Bronchial epithelial cell (primary cell): ENCODE measurements at regions not wholly inside any gene's neighbourhood (a gene's known extent, or its start where the extent isn't known, plus 50 kb on each side); places are given as distances from the start of the nearest gene placed in this dataset.

Source experiments
- DNase-seq: peaks from one replicate; pipeline ENCODE4 v3.0.0-alpha.2; 2010; ENCODE audit warnings: low read depth
- FAIRE-seq: peaks from 2 replicates; lab custom pipeline; 2011; peaks lifted over from hg19 to GRCh38; lab: Jason Lieb, UNC
- H3K27me3 ChIP-seq: 2 replicates; pipeline ENCODE4 v1.5.1; 2011; ENCODE audit warnings: low read length; ENCODE audit not compliant: control insufficient read depth, insufficient read depth
- H3K36me3 ChIP-seq: 2 replicates; pipeline ENCODE4 v1.5.1; 2011; ENCODE audit warnings: low read length; ENCODE audit not compliant: control insufficient read depth, insufficient read depth
- H3K4me3 ChIP-seq: 2 replicates; pipeline ENCODE4 v1.5.1; 2011; ENCODE audit warnings: mild to moderate bottlenecking, low read depth, low read length, control low read depth
- CTCF ChIP-seq: IDR thresholded peaks from 2 replicates; pipeline ENCODE4 v1.5.1; 2011; ENCODE audit warnings: mild to moderate bottlenecking, moderate library complexity, low read length, control low read depth, inconsistent platforms; ENCODE audit not compliant: insufficient read depth, severe bottlenecking

GRCh38 chr7:16028103-16028502 is 341.6 kb upstream of the MEOX2 start:
- Histone ChIP-seq H3K4me3 (no peak overlapping the region), H3K27me3 (no peaks in the 10 kb centered on the region), H3K36me3 (no peaks in the 10 kb centered on the region)
- no peak for FAIRE-seq
- TF ChIP-seq CTCF: no peak
- peak; percentile 76 for DNase-seq

- FAIRE-seq: no peak
- no peak overlapping the region for H3K4me3 ChIP-seq
- no peak for DNase-seq
- H3K27me3 ChIP-seq: no peaks in the 10 kb centered on the region
- no peak for TF ChIP-seq CTCF
- no peaks in the 10 kb centered on the region for H3K36me3 ChIP-seq
These were observed 340.9 kb upstream of the MEOX2 start for GRCh38 chr7:16027396-16027795.

- FAIRE-seq (no peak), DNase-seq (no peak)
- no peak overlapping the region for H3K4me3 ChIP-seq
- TF ChIP-seq CTCF: no peak
- no peaks in the 10 kb centered on the region for H3K36me3 ChIP-seq
- H3K27me3 ChIP-seq: no peaks in the 10 kb centered on the region
These were observed 340.0 kb upstream of the MEOX2 start for GRCh38 chr7:16026253-16027020.

- FAIRE-seq (no peak), DNase-seq (no peak)
- no peak overlapping the region for H3K4me3 ChIP-seq
- no peaks in the 10 kb centered on the region for H3K27me3 ChIP-seq
- no peak for TF ChIP-seq CTCF
- no peaks in the 10 kb centered on the region for H3K36me3 ChIP-seq
These were observed 339.2 kb upstream of the MEOX2 start for GRCh38 chr7:16025696-16026095.

- DNase-seq (no peak), FAIRE-seq (no peak)
- TF ChIP-seq CTCF: no peak
- no peak overlapping the region for H3K4me3 ChIP-seq
- H3K27me3 ChIP-seq: no peaks in the 10 kb centered on the region
- H3K36me3 ChIP-seq: no peaks in the 10 kb centered on the region
These were observed 337.0 kb upstream of the MEOX2 start for GRCh38 chr7:16023503-16023902.

GRCh38 chr7:16023046-16023445 is 336.6 kb upstream of the MEOX2 start:
- no peak overlapping the region for H3K4me3 ChIP-seq
- TF ChIP-seq CTCF: no peak
- FAIRE-seq (no peak), DNase-seq (no peak)
- no peaks in the 10 kb centered on the region for H3K27me3 ChIP-seq
- no peaks in the 10 kb centered on the region for H3K36me3 ChIP-seq
